WI38 (cell line): ENCODE measurements at regions not wholly inside any gene's neighbourhood (a gene's known extent, or its start where the extent isn't known, plus 50 kb on each side); places are given as distances from the start of the nearest gene placed in this dataset.

Experiments
- H3K4me3 ChIP-seq: 2 replicates; pipeline ENCODE4 v1.5.1; 2011; ENCODE audit warnings: low read depth, mild to moderate bottlenecking, control low read depth, low read length
- CTCF ChIP-seq: IDR thresholded peaks from 2 replicates; pipeline ENCODE4 v1.5.1; 2012; ENCODE audit warnings: low read depth, mild to moderate bottlenecking, control low read depth, low read length

DNA sequence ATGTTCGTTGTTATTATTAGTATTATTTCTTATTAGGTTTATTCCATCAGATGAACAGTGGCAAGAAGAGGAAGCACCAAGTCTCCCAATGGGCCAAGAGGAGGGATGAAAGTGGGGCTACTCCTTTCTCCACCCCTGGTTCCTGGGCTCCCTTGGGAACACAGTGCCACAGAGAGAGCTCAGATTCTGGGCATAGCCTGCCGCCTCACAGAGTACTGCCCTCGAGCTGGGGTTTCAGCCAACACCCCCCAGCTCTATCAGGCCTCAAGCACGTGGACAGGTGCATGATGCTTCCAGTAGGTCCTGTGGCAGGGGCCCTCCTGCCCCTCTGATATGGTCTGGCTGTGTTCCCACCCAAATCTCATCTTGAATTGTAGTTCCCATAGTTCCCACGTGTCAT, 103.6 kb upstream of the RNF32 start:
- TF ChIP-seq CTCF, result no peak
- H3K4me3 ChIP-seq, result no peak overlapping the region

- no peak overlapping the region for H3K4me3 ChIP-seq
These were observed 105.6 kb upstream of the RNF32 start for GRCh38 chr7:156534925-156535324.

GRCh38 chr7:156533964-156534363, 106.6 kb upstream of the RNF32 start:
- H3K4me3 ChIP-seq, result no peak overlapping the region
- TF ChIP-seq CTCF, result no peak

More at GRCh38 chr7:156534925-156535324, 105.6 kb upstream of the RNF32 start:
- TF ChIP-seq CTCF, result no peak

DNA sequence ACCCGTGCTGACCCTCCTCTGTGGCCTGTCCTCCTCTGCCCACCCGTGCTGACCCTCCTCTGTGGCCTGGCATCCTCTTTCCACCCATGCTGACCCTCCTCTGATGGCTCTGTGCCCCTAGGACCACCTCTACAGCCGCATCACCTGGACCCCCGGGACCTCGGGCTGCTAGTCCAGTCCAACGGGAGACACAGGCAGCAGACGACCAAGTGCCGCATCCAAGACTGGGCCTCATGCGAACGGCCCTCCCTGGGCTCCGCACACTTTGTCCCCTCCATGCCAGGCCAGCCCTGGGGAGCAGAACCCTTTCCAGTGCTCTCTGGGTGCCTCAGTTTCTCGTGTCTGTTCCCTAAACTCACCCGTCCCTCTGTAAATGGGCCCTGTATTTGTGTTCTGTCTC, 107.2 kb upstream of the RNF32 start:
- TF ChIP-seq CTCF, result no peak
- H3K4me3 ChIP-seq, result no peak overlapping the region

- H3K4me3 ChIP-seq, result no peak overlapping the region
- no peak for TF ChIP-seq CTCF
These were observed 108.5 kb upstream of the RNF32 start for GRCh38 chr7:156532016-156532602.

DNA sequence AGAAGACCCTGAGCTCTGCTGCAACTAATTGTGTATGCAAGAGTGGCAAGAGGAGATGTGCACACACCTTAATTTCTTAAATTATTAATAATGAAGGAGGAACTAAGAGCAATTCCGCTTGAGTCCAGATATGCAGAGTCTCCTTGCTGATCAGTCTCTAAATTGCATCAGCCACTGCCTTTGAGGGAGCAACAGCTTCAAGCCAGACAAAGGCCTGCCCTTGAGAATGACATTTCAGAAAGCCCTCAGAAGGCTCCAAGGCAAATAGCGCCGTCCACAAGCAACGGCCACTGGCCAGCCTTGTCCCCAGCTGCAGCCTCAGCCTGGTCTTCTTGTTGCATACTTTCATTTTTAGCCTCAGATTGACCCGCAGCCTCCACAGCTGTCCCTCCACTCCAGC, 110.6 kb upstream of the RNF32 start:
- H3K4me3 ChIP-seq, result no peak overlapping the region
- TF ChIP-seq CTCF, result no peak

- no peak overlapping the region for H3K4me3 ChIP-seq
- no peak for TF ChIP-seq CTCF
These were observed 113.1 kb upstream of the RNF32 start for GRCh38 chr7:156527458-156527890.
